ENCODE measurements at regions not wholly inside any gene's neighbourhood (a gene's known extent, or its start where the extent isn't known, plus 50 kb on each side); places are given as distances from the start of the nearest gene placed in this dataset.

GRCh38 chr18:2134364-2134763, 436.9 kb downstream of the METTL4 start:
- DNase-seq (ENCODE audit: low spot score) = no peak
- Histone ChIP-seq H3K27me3 (ENCODE audit: insufficient read depth, poor library complexity, severe bottlenecking) (no peaks in the 10 kb centered on the region), H3K27ac (ENCODE audit: poor library complexity, severe bottlenecking) (no peak overlapping the region), H3K36me3 (ENCODE audit: low read depth) (no peaks in the 10 kb centered on the region), H3K4me1 (ENCODE audit: insufficient read depth, poor library complexity, severe bottlenecking) (peaks cover under 1% of the 10 kb centered on the region), H3K9me3 (ENCODE audit: severe bottlenecking) (no peaks in the 10 kb centered on the region), H3K4me3 (ENCODE audit: severe bottlenecking) (no peak overlapping the region)
- no peak for ATAC-seq (ENCODE audit: low read depth)
- TF ChIP-seq, protein P1, sequence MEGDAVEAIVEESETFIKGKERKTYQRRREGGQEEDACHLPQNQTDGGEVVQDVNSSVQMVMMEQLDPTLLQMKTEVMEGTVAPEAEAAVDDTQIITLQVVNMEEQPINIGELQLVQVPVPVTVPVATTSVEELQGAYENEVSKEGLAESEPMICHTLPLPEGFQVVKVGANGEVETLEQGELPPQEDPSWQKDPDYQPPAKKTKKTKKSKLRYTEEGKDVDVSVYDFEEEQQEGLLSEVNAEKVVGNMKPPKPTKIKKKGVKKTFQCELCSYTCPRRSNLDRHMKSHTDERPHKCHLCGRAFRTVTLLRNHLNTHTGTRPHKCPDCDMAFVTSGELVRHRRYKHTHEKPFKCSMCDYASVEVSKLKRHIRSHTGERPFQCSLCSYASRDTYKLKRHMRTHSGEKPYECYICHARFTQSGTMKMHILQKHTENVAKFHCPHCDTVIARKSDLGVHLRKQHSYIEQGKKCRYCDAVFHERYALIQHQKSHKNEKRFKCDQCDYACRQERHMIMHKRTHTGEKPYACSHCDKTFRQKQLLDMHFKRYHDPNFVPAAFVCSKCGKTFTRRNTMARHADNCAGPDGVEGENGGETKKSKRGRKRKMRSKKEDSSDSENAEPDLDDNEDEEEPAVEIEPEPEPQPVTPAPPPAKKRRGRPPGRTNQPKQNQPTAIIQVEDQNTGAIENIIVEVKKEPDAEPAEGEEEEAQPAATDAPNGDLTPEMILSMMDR (IDR thresholded peaks at IDR 0.05; ENCODE audit: poor library complexity, severe bottlenecking) = no peak

- H3K27me3 ChIP-seq (ENCODE audit: insufficient read depth, poor library complexity, severe bottlenecking) = no peaks in the 10 kb centered on the region
- H3K4me1 ChIP-seq (ENCODE audit: insufficient read depth, poor library complexity, severe bottlenecking) = peaks cover 9% of the 10 kb centered on the region
- no peak for ATAC-seq (ENCODE audit: low read depth)
- TF ChIP-seq, protein P1 (IDR thresholded peaks at IDR 0.05; ENCODE audit: poor library complexity, severe bottlenecking) = no peak
- H3K9me3 ChIP-seq (ENCODE audit: severe bottlenecking) = no peaks in the 10 kb centered on the region
- no peaks in the 10 kb centered on the region for H3K36me3 ChIP-seq (ENCODE audit: low read depth)
- H3K4me3 ChIP-seq (ENCODE audit: severe bottlenecking) = no peak overlapping the region
- DNase-seq (ENCODE audit: low spot score) = no peak
- no peak overlapping the region for H3K27ac ChIP-seq (ENCODE audit: poor library complexity, severe bottlenecking)
Measured at GRCh38 chr18:2135309-2135708, 436.0 kb downstream of the METTL4 start.

DNA sequence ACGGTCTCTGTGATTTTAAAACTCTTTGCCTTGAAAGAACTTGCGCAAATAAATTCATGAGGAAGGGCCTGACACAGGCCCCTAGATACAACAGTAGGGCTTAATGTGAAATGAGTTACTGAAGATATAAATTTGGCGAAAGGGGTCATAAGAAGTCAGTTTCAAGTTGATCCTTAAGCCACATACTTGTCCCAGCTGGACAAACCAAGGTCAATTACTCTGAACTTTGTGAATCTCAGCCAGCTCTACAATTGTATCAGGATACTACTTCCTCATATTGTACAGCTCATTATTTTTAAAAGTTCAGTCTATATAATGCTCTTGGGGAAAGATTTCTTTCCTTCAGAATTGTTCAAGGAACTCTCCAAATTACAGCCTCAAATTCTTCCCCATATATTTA, 432.8 kb downstream of the METTL4 start:
- DNase-seq (ENCODE audit: low spot score) (no peak), ATAC-seq (ENCODE audit: low read depth) (no peak)
- Histone ChIP-seq H3K27me3 (ENCODE audit: insufficient read depth, poor library complexity, severe bottlenecking) (no peaks in the 10 kb centered on the region), H3K4me3 (ENCODE audit: severe bottlenecking) (no peak overlapping the region), H3K4me1 (ENCODE audit: insufficient read depth, poor library complexity, severe bottlenecking) (peaks cover 9% of the 10 kb centered on the region), H3K27ac (ENCODE audit: poor library complexity, severe bottlenecking) (no peak overlapping the region), H3K9me3 (ENCODE audit: severe bottlenecking) (no peaks in the 10 kb centered on the region), H3K36me3 (ENCODE audit: low read depth) (no peaks in the 10 kb centered on the region)
- TF ChIP-seq, protein P1 (IDR thresholded peaks at IDR 0.05; ENCODE audit: poor library complexity, severe bottlenecking) = no peak

GRCh38 chr18:2139691-2140090, 431.6 kb downstream of the METTL4 start:
- H3K4me1 ChIP-seq (ENCODE audit: insufficient read depth, poor library complexity, severe bottlenecking) = peaks cover 9% of the 10 kb centered on the region
- H3K4me3 ChIP-seq (ENCODE audit: severe bottlenecking) = no peak overlapping the region
- DNase-seq (ENCODE audit: low spot score) (no peak), ATAC-seq (ENCODE audit: low read depth) (peak; percentile 99)
- TF ChIP-seq, protein P1 (IDR thresholded peaks at IDR 0.05; ENCODE audit: poor library complexity, severe bottlenecking) = no peak
- no peaks in the 10 kb centered on the region for H3K9me3 ChIP-seq (ENCODE audit: severe bottlenecking)
- no peaks in the 10 kb centered on the region for H3K36me3 ChIP-seq (ENCODE audit: low read depth)
- H3K27me3 ChIP-seq (ENCODE audit: insufficient read depth, poor library complexity, severe bottlenecking) = no peaks in the 10 kb centered on the region
- no peak overlapping the region for H3K27ac ChIP-seq (ENCODE audit: poor library complexity, severe bottlenecking)

GRCh38 chr18:2143636-2144035, 427.7 kb downstream of the METTL4 start:
- Histone ChIP-seq H3K4me1 (ENCODE audit: insufficient read depth, poor library complexity, severe bottlenecking) (peaks cover 29% of the 10 kb centered on the region), H3K4me3 (ENCODE audit: severe bottlenecking) (no peak overlapping the region), H3K27ac (ENCODE audit: poor library complexity, severe bottlenecking) (no peak overlapping the region), H3K36me3 (ENCODE audit: low read depth) (no peaks in the 10 kb centered on the region), H3K9me3 (ENCODE audit: severe bottlenecking) (no peaks in the 10 kb centered on the region), H3K27me3 (ENCODE audit: insufficient read depth, poor library complexity, severe bottlenecking) (no peaks in the 10 kb centered on the region)
- no peak for ATAC-seq (ENCODE audit: low read depth)
- DNase-seq (ENCODE audit: low spot score) = no peak
- TF ChIP-seq, protein P1 (IDR thresholded peaks at IDR 0.05; ENCODE audit: poor library complexity, severe bottlenecking) = no peak
